GM12873 (cell line): ENCODE measurements at regions not wholly inside any gene's neighbourhood (a gene's known extent, or its start where the extent isn't known, plus 50 kb on each side); places are given as distances from the start of the nearest gene placed in this dataset.

Experiments
- CTCF ChIP-seq: IDR thresholded peaks from 2 replicates; pipeline ENCODE4 v1.5.1; 2012; ENCODE audit warnings: low read depth, mild to moderate bottlenecking, moderate library complexity, low read length, control low read depth; ENCODE audit not compliant: insufficient read depth; ENCODE audit errors: missing control alignments

GRCh38 chr7:25954395-25954794 is 197.6 kb upstream of the NFE2L3 start:
- TF ChIP-seq CTCF, result no peak

GRCh38 chr7:25959168-25959734 is 192.7 kb upstream of the NFE2L3 start:
- TF ChIP-seq CTCF, result no peak

GRCh38 chr7:25963733-25964132 is 188.3 kb upstream of the NFE2L3 start:
- TF ChIP-seq CTCF, result no peak

- no peak for TF ChIP-seq CTCF
Measured at GRCh38 chr7:25964483-25964991, 187.5 kb upstream of the NFE2L3 start.

GRCh38 chr7:25965405-25966123 is 186.4 kb upstream of the NFE2L3 start:
- no peak for TF ChIP-seq CTCF

GRCh38 chr7:25966469-25966868 is 185.5 kb upstream of the NFE2L3 start:
- TF ChIP-seq CTCF, result no peak

- no peak for TF ChIP-seq CTCF
Measured at GRCh38 chr7:25967278-25968204, 184.5 kb upstream of the NFE2L3 start.
